ENCODE measurements at regions not wholly inside any gene's neighbourhood (a gene's known extent, or its start where the extent isn't known, plus 50 kb on each side); places are given as distances from the start of the nearest gene placed in this dataset.
"Not testable (repeated sequence)": the region's sequence is repeated elsewhere in the genome, so short reads cannot be mapped to it uniquely, and the experiment has no call there.

DNA sequence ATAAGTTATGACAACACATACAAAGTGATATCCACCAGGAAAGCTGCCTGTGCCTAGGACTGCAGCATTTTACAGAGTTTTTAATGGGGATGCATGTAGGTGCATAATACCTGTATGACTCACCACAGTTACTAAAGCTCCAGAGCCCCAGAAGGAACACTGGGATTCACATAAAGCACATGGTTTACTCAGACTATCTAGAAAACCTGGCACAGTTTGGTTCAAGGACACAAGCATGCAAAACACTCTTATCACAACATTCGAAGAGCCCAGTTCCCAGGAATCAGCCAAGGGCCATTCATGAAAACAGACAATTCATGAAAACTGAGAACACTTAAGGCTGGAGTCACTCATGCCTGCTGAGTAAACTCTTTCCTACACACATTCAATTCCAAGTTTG lies 261.0 kb downstream of the PYDC2 start:
- no peaks in the 10 kb centered on the region for H3K4me1 ChIP-seq (ENCODE audit: control insufficient read depth, insufficient read depth, low read length)
- H3K36me3 ChIP-seq (ENCODE audit: control insufficient read depth, insufficient read depth, low read length) = no peaks in the 10 kb centered on the region
- H3K9me3 ChIP-seq (ENCODE audit: control insufficient read depth, low read length) = no peaks in the 10 kb centered on the region
- no peak overlapping the region for H3K4me3 ChIP-seq (ENCODE audit: insufficient read depth, low read depth, low read length)
- 89 to 96% methylated on average over 1 of the region's 1 CpG for WGBS, 2 experiments
- no peaks in the 10 kb centered on the region for H3K27me3 ChIP-seq (ENCODE audit: control insufficient read depth, insufficient read depth, low read length, poor library complexity, severe bottlenecking)
- H3K27ac ChIP-seq (ENCODE audit: insufficient read depth, low read depth, low read length, poor library complexity, severe bottlenecking) = no peak overlapping the region

DNA sequence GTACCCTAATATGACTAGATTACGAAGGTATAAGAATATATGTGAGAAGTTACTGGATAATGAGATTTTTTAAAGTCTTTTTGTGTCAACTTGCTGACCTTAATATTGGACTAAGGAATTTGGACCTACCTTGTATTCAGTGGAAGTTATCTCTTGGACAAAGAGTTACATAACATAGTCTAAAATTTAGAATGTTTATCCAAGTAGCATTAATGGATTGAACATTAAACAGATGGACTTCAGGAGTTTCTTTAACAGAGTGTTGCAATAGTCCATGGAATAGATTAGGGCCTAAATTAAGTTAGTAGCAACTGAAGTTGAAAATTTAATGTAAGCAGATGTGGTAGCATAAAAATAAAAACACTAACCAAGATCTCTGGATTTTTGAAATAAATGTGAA lies 266.4 kb downstream of the PYDC2 start:
- Histone ChIP-seq H3K9me3 (ENCODE audit: control insufficient read depth, low read length) (no peaks in the 10 kb centered on the region), H3K4me1 (ENCODE audit: control insufficient read depth, insufficient read depth, low read length) (no peaks in the 10 kb centered on the region), H3K27ac (ENCODE audit: insufficient read depth, low read depth, low read length, poor library complexity, severe bottlenecking) (no peak overlapping the region), H3K36me3 (ENCODE audit: control insufficient read depth, insufficient read depth, low read length) (no peaks in the 10 kb centered on the region), H3K4me3 (ENCODE audit: insufficient read depth, low read depth, low read length) (no peak overlapping the region), H3K27me3 (ENCODE audit: control insufficient read depth, insufficient read depth, low read length, poor library complexity, severe bottlenecking) (no peaks in the 10 kb centered on the region)
- 90 to 93% methylated on average over 1 of the region's 1 CpG for WGBS, 2 experiments

DNA sequence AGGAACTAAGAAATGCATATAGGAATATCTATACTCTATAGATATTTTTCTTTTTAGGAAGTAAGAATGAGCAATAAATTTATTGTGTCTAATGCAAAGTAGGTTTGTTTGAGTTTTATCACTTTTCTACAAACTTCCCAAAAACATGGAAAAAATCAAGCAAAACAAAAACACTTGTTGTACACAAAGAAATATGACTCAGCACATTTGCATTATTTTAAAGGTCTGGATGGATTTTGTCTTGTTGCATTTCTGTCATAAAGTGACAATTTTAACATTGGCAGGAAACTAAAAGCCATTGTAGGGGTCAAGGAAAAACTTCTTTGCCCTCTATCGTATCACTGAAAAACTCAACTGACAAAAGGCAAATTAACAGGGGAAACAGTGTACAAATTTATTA lies 267.2 kb downstream of the PYDC2 start:
- no peaks in the 10 kb centered on the region for H3K27me3 ChIP-seq (ENCODE audit: control insufficient read depth, insufficient read depth, low read length, poor library complexity, severe bottlenecking)
- H3K4me1 ChIP-seq (ENCODE audit: control insufficient read depth, insufficient read depth, low read length) = no peaks in the 10 kb centered on the region
- H3K27ac ChIP-seq (ENCODE audit: insufficient read depth, low read depth, low read length, poor library complexity, severe bottlenecking) = no peak overlapping the region
- H3K36me3 ChIP-seq (ENCODE audit: control insufficient read depth, insufficient read depth, low read length) = no peaks in the 10 kb centered on the region
- H3K4me3 ChIP-seq (ENCODE audit: insufficient read depth, low read depth, low read length) = no peak overlapping the region
- no peaks in the 10 kb centered on the region for H3K9me3 ChIP-seq (ENCODE audit: control insufficient read depth, low read length)
- WGBS, 2 experiments = 100% methylated on average over 1 of the region's 1 CpG

DNA sequence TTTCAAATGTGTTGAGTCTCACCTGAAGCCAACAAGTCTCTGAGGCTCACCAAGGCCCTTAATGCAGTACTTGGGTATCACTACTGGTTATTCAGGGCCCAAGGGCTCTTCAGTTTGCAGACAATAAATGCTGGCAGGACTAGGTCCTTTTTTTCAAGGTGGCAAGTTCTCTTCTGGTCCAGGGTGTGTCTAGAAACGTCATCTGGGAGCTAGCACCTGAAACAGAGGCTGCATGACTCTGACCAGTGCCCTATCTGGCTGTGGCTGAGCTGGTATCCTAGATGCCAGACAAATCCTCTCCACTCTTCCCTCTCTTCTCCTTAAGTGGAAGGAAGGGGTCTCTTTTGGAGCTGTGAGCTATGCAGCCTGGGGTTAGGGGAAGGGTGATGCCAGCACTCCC lies 276.8 kb downstream of the PYDC2 start:
- no peaks in the 10 kb centered on the region for H3K4me1 ChIP-seq (ENCODE audit: control insufficient read depth, insufficient read depth, low read length)
- no peak overlapping the region for H3K4me3 ChIP-seq (ENCODE audit: insufficient read depth, low read depth, low read length)
- no peak overlapping the region for H3K27ac ChIP-seq (ENCODE audit: insufficient read depth, low read depth, low read length, poor library complexity, severe bottlenecking)
- H3K27me3 ChIP-seq (ENCODE audit: control insufficient read depth, insufficient read depth, low read length, poor library complexity, severe bottlenecking) = no peaks in the 10 kb centered on the region
- peaks cover 10% of the 10 kb centered on the region for H3K9me3 ChIP-seq (ENCODE audit: control insufficient read depth, low read length)
- H3K36me3 ChIP-seq (ENCODE audit: control insufficient read depth, insufficient read depth, low read length) = no peaks in the 10 kb centered on the region
- 92 to 95% methylated on average over 1 of the region's 1 CpG for WGBS, 2 experiments

DNA sequence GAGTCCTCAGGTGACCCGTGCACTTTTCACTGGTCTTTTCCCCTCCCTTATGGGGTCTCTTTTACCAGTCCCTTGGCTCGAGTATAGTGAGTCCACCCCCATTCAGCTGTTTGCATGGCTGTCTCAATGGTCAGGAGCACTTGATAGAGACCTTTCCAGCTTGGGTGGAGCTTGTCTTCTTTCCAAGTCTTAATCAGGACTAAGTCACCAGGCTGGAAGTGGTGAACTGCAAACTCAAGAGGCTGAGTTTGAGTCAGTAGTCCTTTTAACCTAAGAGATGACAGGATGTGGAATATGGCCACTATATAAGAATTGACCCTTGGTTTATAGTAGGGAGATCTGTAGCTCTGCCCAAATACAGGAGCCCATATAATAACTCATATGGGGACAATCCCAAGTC lies 279.7 kb downstream of the PYDC2 start:
- Histone ChIP-seq H3K36me3 (ENCODE audit: control insufficient read depth, insufficient read depth, low read length) (no peaks in the 10 kb centered on the region), H3K9me3 (ENCODE audit: control insufficient read depth, low read length) (peaks cover 11% of the 10 kb centered on the region), H3K27ac (ENCODE audit: insufficient read depth, low read depth, low read length, poor library complexity, severe bottlenecking) (no peak overlapping the region), H3K27me3 (ENCODE audit: control insufficient read depth, insufficient read depth, low read length, poor library complexity, severe bottlenecking) (no peaks in the 10 kb centered on the region), H3K4me3 (ENCODE audit: insufficient read depth, low read depth, low read length) (no peak overlapping the region), H3K4me1 (ENCODE audit: control insufficient read depth, insufficient read depth, low read length) (no peaks in the 10 kb centered on the region)
- WGBS, 2 experiments = 91 to 92% methylated on average over 2 of the region's 2 CpGs

DNA sequence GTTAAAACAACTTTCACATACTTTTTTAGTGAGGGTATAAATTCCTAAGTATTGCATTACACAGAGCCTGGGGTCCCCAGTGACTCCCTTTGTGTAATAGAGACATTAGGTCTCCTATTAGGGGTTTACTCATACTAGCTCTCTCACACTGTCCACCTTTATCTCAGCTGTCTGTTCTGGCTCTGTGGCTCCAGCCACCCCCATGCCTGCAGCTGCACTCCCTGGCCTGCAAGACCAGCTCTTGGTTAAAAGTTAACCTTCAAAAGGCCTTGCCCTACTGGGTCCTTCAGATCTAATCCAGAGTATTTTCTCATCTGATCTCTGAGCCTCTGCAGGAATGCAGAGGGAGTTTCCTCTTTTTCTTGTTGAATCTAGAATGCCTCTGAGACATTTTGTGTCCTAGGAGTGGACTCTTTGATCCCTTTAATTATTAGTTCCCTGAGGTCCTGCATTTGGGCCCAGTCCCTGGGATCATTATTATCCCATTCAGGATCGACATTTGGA lies 280.9 kb downstream of the PYDC2 start:
- WGBS, 2 experiments = 100% methylated on average over 1 of the region's 1 CpG
- H3K4me1 ChIP-seq (ENCODE audit: control insufficient read depth, insufficient read depth, low read length); H3K4me3 ChIP-seq (ENCODE audit: insufficient read depth, low read depth, low read length); H3K27ac ChIP-seq (ENCODE audit: insufficient read depth, low read depth, low read length, poor library complexity, severe bottlenecking); H3K27me3 ChIP-seq (ENCODE audit: control insufficient read depth, insufficient read depth, low read length, poor library complexity, severe bottlenecking); H3K36me3 ChIP-seq (ENCODE audit: control insufficient read depth, insufficient read depth, low read length): not testable (repeated sequence)
- peaks cover 11% of the 10 kb centered on the region for H3K9me3 ChIP-seq (ENCODE audit: control insufficient read depth, low read length)

DNA sequence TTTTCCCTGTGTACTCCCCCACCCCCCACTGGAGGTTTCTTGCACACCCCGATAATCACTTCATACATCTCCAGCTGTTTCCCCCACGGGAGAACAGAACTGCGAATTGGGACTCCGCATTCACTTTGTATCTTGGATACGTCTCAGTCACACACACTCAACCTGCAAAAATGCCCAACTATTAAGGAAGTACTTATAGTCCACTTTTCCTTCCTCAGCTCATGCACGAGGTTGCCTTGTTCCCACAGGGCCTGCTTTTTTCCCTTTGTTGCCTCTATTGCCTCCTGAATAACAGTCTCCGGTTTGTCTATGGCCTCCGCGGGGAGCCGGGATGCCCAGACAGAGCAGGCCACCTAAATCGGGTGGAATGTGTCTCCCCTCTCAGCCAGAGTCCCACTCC lies 282.3 kb downstream of the PYDC2 start:
- WGBS, 2 experiments = 93 to 95% methylated on average over 11 of the region's 11 CpGs

DNA sequence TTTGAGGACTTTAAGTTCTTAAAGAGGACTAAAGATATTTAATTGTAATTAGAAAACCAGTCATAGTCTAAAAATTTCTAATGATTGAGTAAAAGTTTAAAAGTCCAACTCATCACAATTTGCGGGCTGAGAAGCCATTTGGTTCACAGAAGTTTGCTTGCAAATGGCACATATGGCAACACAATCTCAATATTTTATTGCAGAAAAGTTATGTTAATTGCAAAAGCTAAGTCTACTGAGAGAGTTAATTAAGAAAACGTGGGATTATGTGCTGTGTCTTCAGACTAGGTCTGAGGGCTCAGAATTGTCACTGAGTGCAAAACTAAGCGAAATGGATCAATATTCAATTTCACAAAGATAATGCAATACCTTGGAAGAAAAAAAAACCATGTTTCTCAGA lies 289.7 kb downstream of the PYDC2 start:
- no peaks in the 10 kb centered on the region for H3K4me1 ChIP-seq (ENCODE audit: control insufficient read depth, insufficient read depth, low read length)
- 80 to 82% methylated on average over 2 to 3 of the region's 3 CpGs for WGBS, 2 experiments
- no peak overlapping the region for H3K27ac ChIP-seq (ENCODE audit: insufficient read depth, low read depth, low read length, poor library complexity, severe bottlenecking)
- H3K9me3 ChIP-seq (ENCODE audit: control insufficient read depth, low read length) = no peaks in the 10 kb centered on the region
- no peaks in the 10 kb centered on the region for H3K27me3 ChIP-seq (ENCODE audit: control insufficient read depth, insufficient read depth, low read length, poor library complexity, severe bottlenecking)
- H3K36me3 ChIP-seq (ENCODE audit: control insufficient read depth, insufficient read depth, low read length) = no peaks in the 10 kb centered on the region
- no peak overlapping the region for H3K4me3 ChIP-seq (ENCODE audit: insufficient read depth, low read depth, low read length)

More for the DNA sequence above, 282.3 kb downstream of the PYDC2 start:
- no peaks in the 10 kb centered on the region for H3K4me1 ChIP-seq (ENCODE audit: control insufficient read depth, insufficient read depth, low read length)
- no peak overlapping the region for H3K27ac ChIP-seq (ENCODE audit: insufficient read depth, low read depth, low read length, poor library complexity, severe bottlenecking)
- peaks cover 11% of the 10 kb centered on the region for H3K9me3 ChIP-seq (ENCODE audit: control insufficient read depth, low read length)
- H3K36me3 ChIP-seq (ENCODE audit: control insufficient read depth, insufficient read depth, low read length) = no peaks in the 10 kb centered on the region
- H3K4me3 ChIP-seq (ENCODE audit: insufficient read depth, low read depth, low read length) = no peak overlapping the region
- H3K27me3 ChIP-seq (ENCODE audit: control insufficient read depth, insufficient read depth, low read length, poor library complexity, severe bottlenecking) = no peaks in the 10 kb centered on the region

DNA sequence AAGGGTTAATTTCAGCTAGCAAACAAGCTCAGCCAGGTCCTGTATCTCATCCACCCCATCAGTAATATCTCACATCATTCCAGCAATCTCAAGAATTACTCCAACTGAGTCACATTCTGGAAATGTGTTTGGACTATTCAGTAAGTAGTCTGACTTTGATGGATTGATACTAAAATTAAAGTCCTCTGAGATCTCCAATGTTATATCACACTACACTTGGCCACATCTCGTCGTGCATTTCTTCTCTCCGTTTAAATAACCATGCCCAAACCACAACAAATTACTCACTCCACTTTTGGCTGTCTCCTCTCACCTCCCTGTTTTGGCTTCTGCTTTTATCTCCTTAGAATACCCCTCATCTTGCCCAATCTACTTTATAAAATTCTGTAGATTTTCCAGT lies 292.2 kb downstream of the PYDC2 start:
- Histone ChIP-seq H3K36me3 (ENCODE audit: control insufficient read depth, insufficient read depth, low read length) (no peaks in the 10 kb centered on the region), H3K27me3 (ENCODE audit: control insufficient read depth, insufficient read depth, low read length, poor library complexity, severe bottlenecking) (no peaks in the 10 kb centered on the region), H3K9me3 (ENCODE audit: control insufficient read depth, low read length) (no peaks in the 10 kb centered on the region), H3K4me1 (ENCODE audit: control insufficient read depth, insufficient read depth, low read length) (no peaks in the 10 kb centered on the region), H3K27ac (ENCODE audit: insufficient read depth, low read depth, low read length, poor library complexity, severe bottlenecking) (no peak overlapping the region), H3K4me3 (ENCODE audit: insufficient read depth, low read depth, low read length) (no peak overlapping the region)
- 91 to 95% methylated on average over 3 of the region's 3 CpGs for WGBS, 2 experiments

DNA sequence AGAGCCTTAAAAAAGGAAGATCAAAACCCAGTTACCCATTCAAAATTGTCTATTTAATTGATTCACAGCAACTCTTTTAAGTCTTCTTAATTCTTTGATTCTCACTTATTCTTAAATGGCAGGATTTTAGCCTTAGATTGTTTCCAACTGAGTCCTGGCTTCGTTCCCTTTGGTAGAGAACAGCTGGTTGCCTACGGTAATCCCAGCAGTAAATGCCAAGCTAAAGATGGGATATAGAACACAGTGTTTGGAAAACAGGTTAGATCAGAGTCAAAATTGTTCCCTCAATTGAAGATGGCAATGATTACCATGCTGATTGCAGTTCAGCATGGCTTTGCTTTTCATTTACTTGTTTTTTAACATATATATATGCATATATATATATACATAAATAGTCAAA lies 300.9 kb downstream of the PYDC2 start:
- Histone ChIP-seq H3K36me3 (ENCODE audit: control insufficient read depth, insufficient read depth, low read length) (no peaks in the 10 kb centered on the region), H3K27me3 (ENCODE audit: control insufficient read depth, insufficient read depth, low read length, poor library complexity, severe bottlenecking) (no peaks in the 10 kb centered on the region), H3K4me3 (ENCODE audit: insufficient read depth, low read depth, low read length) (no peak overlapping the region), H3K9me3 (ENCODE audit: control insufficient read depth, low read length) (no peaks in the 10 kb centered on the region), H3K4me1 (ENCODE audit: control insufficient read depth, insufficient read depth, low read length) (peaks cover 4% of the 10 kb centered on the region), H3K27ac (ENCODE audit: insufficient read depth, low read depth, low read length, poor library complexity, severe bottlenecking) (no peak overlapping the region)
- 35 to 52% methylated on average over 2 of the region's 2 CpGs for WGBS, 2 experiments

DNA sequence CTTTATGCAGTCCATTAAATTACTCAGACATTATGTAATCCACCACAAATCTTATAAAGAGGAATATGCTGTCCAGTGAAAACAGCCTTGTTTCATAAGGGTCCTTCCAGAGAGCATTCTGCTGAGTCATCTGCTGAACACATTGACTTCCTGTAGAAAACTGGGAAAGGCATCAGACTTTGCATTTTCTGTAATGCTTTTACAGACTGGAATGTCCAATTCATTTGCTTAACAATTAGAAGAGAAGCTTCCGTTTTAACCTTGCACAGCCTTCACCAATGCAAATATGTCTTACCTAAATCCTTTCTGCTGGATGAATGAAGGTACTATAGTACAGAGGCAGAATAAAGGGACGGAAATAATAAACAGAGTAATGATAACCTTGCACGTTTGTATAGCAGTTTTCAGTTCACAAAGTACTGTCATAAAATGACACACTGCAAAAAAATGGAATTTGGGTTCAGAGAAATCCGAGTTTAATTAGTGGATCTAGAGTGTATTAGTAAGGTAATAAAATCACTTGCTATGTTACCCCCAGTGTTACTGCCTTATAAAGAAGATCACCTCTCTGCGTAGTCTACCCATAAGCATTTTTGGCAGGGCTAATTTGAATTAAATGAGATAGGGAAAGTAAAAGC lies 301.5 kb downstream of the PYDC2 start:
- H3K4me1 ChIP-seq (ENCODE audit: control insufficient read depth, insufficient read depth, low read length) = peaks cover 4% of the 10 kb centered on the region
- H3K9me3 ChIP-seq (ENCODE audit: control insufficient read depth, low read length) = no peaks in the 10 kb centered on the region
- no peak overlapping the region for H3K27ac ChIP-seq (ENCODE audit: insufficient read depth, low read depth, low read length, poor library complexity, severe bottlenecking)
- H3K36me3 ChIP-seq (ENCODE audit: control insufficient read depth, insufficient read depth, low read length) = no peaks in the 10 kb centered on the region
- 71 to 83% methylated on average over 4 of the region's 5 CpGs for WGBS, 2 experiments
- H3K4me3 ChIP-seq (ENCODE audit: insufficient read depth, low read depth, low read length) = no peak overlapping the region
- no peaks in the 10 kb centered on the region for H3K27me3 ChIP-seq (ENCODE audit: control insufficient read depth, insufficient read depth, low read length, poor library complexity, severe bottlenecking)
